Astrocyte (in vitro differentiated cells and primary cell): ENCODE measurements at regions not wholly inside any gene's neighbourhood (a gene's known extent, or its start where the extent isn't known, plus 50 kb on each side); places are given as distances from the start of the nearest gene placed in this dataset.

Source experiments
- EZH2 ChIP-seq: IDR thresholded peaks from 2 replicates; pipeline ENCODE4 v1.6.1; 2012; ENCODE audit warnings: mild to moderate bottlenecking, low read length, inconsistent platforms; ENCODE audit not compliant: insufficient read depth
- TF ChIP-seq, protein P1 (sequence below): IDR thresholded peaks from 2 replicates; pipeline ENCODE4 v1.5.1; 2011; ENCODE audit warnings: low read depth, mild to moderate bottlenecking, inconsistent platforms, low read length, moderate library complexity; ENCODE audit not compliant: insufficient read depth

DNA sequence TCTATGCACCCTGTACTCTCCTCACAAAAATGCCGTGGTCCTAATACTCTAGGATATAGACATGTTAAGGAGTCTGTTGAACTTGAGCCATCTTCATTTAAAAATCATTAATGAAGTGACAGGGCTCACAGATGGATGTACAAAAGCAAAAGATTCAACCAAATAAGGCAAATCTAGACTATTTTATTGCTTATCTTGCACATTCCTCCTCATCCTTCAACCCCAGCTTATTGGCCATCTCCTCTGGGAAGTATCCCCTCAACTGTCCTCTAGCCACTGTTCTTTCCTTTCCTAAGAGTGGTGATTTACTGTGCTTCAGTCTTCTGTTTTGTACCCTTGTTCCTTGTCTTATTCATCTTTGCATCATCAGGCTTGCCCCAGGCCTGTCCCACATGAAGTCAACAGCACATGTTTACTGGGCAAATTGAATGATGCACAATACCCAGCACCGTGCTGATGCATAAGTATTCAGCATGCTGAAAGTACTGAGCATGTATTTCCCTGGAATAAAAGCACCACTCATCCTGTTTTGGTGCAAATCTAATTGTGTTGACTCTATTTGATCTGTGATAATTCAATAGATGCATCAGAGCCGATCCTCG is 287.3 kb upstream of the CLNK start:
- TF ChIP-seq, protein P1, sequence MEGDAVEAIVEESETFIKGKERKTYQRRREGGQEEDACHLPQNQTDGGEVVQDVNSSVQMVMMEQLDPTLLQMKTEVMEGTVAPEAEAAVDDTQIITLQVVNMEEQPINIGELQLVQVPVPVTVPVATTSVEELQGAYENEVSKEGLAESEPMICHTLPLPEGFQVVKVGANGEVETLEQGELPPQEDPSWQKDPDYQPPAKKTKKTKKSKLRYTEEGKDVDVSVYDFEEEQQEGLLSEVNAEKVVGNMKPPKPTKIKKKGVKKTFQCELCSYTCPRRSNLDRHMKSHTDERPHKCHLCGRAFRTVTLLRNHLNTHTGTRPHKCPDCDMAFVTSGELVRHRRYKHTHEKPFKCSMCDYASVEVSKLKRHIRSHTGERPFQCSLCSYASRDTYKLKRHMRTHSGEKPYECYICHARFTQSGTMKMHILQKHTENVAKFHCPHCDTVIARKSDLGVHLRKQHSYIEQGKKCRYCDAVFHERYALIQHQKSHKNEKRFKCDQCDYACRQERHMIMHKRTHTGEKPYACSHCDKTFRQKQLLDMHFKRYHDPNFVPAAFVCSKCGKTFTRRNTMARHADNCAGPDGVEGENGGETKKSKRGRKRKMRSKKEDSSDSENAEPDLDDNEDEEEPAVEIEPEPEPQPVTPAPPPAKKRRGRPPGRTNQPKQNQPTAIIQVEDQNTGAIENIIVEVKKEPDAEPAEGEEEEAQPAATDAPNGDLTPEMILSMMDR: no peak
- no peak for TF ChIP-seq EZH2
